GM18909 (cell line): ENCODE measurements at regions not wholly inside any gene's neighbourhood (a gene's known extent, or its start where the extent isn't known, plus 50 kb on each side); places are given as distances from the start of the nearest gene placed in this dataset.

Source experiments
- ATAC-seq: cut with Tn5 transposase; IDR thresholded peaks from one replicate; pipeline ENCODE4 v1.9.1; 2021; ENCODE audit warnings: mild to moderate bottlenecking; ENCODE audit not compliant: unreplicated experiment, poor library complexity

DNA sequence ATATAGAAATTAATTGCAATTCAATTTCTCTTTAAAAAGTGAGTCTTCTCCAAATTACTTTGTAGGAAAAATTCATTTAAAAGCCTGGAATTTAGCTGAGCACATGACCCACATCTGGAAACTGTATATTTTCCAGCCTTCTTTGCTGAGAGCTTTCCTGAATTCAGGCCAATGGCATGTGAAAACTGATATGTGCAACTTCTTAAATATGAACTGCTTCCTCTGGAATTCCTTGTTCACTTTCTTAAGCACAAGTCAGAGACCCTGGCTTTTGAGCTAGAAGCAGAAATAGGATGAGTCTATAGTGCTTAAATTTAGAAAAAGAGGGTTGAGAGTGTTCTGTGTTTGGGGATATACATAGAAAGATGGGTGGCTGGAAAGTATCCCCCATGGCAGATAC lies 365.1 kb upstream of the MTPN start:
- ATAC-seq = no peak

DNA sequence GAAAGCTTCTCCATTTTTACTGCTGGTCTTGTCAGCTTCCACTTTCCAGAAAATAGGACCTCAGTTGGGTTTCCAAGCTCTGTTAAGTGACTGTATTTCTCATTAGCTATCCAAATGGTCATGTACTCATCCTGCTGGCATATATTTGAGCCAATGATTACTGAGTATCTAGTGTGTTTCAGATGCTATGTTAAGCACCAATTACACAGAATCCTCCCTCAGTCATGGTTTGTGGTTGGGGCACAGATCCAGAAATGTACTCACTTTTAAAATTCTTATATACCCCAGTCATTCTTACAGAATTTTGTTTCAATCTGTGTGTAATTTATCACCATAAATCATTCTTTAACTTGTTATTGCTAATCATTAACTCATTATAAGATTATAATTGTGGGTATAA lies 362.3 kb upstream of the MTPN start:
- no peak for ATAC-seq

DNA sequence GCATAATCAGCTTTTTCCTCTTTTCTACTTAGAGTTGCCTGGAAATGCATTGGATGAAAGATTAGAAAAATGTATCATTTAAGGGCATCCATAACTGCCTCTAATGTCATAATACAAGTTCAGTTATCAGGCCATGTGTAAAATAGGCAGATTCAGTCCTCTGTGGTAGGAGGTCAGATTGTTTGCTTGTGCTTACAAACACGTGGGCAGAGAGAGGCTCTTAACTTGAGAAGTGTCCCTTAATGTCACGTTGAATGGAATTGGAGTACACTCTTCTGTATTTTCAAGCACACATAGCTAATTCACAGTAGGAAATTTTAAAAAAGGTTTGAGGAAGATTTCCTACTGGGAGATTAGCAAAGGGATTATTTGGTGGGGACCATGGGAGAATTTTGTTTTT lies 359.8 kb upstream of the MTPN start:
- no peak for ATAC-seq

DNA sequence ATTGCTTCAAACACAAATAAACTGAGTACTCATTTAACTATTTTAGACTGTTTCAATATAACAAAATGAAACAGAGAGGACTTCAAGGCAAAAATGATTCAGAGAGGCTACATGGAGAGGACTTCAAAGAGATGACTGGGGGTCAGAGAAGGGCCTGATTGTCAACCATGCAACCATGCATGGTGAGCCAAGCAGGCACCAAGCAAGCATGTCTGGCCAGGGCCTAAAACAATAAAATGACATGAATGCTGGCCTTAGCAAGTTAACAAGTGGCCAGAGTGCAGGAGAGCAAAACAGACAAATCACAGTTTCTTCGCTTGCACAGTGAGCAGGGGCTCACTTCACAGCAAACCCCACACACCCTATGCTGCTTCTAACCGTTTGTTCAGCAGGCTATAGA lies 356.5 kb upstream of the MTPN start:
- ATAC-seq = no peak

DNA sequence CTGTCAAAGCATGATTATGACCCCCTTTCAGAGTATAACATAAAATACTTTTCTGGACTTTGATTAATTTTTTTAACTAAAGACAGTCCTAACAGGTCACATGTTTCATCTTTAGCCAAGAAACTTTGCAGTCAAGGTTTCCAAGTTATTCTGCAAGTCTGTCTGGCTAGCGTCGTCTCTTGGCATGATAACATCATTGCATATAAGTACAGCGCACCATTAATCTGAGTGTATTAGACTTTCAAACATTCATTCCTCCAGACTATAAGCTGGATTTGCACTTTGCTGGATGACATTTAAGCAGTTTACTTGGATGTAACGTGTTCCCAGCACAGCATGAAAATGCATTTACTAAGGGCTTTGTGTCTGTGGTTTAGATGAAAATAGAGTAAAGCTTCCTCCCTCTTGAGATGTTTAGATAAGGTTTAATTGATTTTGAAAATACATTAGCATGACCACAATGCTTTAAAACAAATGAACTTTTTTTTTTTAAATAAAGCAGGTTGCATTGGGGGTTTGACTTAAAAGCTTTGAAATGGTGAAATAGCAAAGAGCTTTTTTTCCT lies 349.0 kb upstream of the MTPN start:
- no peak for ATAC-seq

DNA sequence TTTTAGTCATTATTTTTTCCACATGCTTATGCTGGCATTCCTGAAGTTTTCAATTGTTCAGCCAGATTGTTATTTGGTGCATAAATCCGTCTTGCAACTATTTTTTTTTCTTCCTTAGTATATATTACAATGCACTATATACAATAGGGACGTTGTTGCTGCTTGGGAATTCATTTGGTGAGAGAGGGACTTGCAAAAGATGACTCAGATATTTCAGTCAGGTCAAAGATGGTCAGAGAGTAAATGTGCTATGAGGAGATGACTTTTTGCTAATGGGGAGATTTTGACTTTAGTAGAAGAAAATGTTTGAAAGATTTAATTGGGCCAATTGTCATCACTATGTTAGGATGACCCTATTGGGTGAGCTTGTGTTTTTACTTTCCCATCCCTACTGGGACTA lies 348.4 kb upstream of the MTPN start:
- ATAC-seq = no peak

DNA sequence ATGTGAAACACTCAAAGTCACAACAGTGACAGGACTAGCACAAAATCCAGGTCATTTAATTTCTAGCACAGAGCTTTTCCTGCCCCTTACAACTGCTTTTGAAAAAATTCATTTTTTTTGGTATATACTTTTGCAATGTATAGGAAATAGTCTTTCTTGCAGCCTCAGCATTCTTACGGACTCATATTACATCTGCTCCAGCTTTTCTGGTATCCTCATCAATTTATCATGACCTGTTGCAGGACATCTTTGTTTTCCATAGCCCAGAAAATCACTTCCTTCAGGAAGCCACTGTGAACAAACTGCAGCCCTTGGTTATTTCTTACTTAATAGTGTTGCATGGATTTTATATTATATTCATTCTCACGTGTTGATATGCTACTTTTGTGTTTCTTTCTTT lies 347.9 kb upstream of the MTPN start:
- no peak for ATAC-seq

DNA sequence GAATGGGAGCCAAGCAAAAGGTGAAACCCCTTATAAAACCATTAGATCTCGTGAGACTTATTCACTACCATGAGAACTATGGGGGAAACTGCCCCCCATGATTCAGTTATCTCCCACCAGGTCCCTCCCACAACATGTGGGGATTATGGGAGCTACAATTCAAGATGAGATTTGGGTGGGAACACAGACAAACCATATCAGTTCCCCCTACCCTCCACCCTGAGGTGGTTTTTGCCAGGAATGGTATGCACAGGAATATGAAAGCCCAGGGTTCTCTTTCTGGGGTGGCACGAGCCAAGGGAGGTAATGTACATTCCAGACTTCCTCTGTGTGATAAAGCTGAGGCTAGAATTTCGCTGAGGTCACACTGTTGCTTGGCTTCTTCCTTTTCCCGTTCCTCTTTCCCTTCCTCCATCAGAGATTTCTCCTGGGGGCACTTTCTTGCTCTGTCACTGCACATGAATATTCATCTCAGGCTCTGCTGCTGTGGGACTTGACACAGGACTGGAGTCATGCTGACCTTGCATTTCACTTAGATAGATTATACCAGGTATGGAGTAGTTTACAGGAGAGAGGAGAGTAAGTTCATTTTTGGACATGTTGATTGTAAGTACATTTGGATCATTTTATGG lies 347.0 kb upstream of the MTPN start:
- no peak for ATAC-seq

DNA sequence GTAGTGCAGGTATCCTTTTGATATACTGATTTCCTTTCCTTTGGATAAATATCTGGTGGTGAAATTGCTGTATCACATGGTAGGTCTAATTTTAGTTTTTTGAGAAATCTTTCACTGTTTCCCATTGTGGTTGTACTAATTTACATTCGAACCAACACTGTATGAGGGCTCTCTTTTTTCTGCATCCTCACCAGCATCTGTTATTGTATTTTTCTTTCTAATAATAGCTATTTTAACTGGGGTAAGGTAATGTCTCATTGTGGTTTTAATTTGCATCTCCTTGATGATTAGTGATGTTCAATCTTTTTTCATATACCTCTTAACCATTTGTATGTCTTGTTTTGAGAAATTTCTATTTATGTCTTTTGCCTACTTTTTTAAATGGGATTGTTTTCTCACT lies 335.4 kb upstream of the MTPN start:
- ATAC-seq = no peak

DNA sequence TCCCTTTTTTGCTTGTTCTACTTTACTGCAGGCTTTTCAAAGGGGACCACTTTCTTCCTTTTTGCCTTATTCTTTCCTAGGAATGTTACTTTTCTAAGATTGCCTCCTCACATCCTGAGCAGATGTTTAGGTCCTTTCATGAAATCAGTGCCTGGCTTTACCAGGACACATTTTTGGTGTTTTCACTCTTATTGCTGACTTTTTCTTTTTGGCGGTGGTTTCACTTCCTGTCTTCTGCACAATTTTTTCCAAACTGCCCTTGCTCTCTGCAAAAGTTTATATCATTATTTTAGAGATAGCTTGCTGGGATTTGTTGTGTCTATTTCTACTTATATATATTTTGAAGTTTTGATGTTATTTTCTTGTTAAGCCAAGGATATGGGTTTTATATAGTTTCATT lies 332.2 kb upstream of the MTPN start:
- no peak for ATAC-seq

DNA sequence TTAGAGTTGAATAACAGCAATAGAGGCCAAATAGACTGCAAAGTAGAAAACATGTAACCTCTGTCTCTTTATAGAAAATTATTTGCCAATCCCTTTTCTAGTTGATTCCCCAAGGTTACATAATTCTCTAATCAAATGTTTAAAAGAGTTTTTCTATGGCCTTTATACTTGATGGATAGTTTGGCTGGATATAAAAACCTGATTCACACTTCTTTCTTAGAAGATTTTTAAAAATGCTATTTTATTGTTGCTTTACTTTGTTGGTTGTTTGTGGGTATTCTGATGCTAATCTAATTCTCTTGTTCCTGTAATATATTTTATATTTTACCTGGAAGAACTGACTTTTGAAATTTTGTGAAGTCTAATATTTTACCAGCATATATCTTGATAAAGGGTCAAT lies 331.1 kb upstream of the MTPN start:
- ATAC-seq = no peak

DNA sequence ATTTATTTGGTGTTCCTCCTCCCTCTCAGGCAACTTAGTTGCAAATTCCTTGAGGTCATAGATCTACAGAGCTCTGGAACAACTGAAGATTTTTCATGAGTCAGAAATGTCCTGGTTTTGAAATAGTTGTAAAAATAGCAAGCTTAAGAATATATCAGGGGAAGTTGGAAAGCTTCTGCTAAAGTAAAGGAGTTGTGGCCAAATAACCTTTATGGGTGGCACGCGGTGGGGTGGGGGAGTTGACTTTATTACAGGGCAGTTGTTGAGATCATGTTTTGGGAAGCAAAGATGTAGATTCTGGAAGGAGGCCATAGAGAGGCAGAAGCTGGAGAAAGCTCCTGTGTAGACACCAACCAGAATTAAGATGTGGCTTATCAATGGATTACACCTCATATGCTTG lies 326.0 kb upstream of the MTPN start:
- ATAC-seq = no peak

DNA sequence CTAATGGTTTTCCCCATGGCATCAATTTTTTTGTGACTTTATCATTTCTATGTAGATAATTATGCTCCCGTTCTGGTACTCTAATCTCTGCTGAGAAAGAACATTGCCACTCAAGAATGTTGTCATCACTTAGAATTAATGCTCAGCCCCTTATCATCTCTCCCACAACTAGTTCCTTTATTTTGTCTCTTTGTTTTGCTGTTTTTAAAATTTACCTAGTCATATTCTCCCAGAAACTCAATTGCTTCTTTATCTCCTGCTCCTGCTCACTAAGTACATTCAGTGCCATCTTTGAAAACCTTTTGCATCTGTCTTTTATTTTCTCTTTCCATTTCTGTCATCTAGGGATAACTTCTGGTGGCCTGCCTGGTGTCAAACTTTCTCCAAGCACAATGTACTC lies 324.9 kb upstream of the MTPN start:
- no peak for ATAC-seq

DNA sequence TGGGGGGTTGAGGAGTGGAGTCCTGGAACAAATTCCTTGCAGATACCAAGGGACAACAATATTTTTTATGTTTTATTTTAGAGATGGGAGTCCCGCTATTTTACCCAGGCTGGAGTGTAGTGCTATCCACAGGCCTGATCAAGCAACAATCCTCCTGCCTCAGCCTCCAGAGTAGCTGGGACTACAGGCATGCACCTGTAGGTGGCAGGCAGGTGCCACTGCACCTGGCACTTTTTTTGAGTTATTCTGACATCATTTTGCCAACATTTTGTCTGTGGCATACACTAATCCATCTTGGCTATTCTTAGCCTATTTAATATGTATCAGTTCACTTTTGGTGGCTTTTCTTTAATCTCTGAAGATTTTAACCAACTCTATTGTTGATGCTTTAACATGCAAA lies 317.8 kb upstream of the MTPN start:
- no peak for ATAC-seq

DNA sequence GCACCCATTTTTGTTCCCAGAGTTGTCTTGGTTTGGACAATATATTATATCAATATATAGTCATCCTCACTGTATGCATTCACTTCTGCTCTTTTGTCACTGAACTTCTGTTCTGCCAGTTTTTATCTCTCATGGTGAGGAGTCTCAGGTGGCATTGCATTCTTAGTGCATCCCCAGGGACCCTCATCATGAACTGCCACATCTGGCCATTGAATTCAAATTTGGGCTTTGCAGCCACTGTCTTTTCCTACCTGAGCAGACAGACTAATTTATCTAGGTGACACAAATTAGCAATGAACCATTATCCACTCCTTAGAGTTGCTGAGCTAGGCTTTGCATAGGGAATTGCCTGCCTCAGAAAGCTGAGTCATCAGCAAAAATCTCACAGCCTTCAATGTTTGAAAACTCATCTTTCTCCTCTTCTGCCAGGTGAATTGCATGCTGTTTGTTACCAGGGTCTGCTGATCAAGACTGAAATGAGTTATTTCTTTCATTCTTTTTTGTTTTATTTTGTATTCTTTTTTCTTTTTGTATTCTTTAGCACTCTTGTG lies 316.8 kb upstream of the MTPN start:
- no peak for ATAC-seq

DNA sequence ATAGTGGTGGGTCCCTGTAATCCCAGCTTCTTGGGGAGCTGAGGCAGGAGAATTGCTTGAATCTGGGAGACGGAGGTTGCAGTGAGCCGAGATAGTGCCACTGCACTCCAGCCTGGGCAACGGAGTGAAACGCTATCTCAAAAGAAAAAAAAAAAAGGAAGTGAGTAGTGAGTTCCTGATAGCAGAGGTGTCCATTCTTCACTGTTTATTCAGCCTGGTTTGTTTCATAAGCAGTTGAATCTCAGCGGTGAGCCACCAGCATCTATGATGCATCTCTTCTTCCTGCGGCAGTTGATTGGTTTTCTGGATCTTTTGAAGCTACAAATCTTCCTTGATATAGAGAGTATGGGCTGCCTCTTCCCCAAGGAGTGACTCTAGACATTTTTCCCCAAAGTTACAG lies 316.1 kb upstream of the MTPN start:
- ATAC-seq = peak; percentile 62

DNA sequence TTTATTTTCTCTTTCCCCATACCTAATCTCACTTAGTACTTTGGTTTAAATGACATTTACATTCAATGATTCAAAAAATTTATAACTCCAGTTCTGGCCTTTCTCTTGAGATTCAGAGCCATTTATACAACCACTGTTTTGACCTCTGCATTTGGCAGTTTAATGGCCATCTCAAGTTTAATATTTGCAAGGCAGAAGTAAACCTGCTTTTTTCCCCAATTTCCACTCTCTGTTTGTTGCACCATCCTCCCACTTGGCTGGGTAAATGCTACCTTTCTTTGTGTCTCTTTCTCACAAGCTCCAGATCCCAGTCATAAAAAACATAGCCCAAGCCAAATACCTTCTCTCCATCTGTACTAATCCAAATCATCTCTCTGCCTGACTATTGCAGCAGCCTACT lies 315.2 kb upstream of the MTPN start:
- ATAC-seq = no peak

DNA sequence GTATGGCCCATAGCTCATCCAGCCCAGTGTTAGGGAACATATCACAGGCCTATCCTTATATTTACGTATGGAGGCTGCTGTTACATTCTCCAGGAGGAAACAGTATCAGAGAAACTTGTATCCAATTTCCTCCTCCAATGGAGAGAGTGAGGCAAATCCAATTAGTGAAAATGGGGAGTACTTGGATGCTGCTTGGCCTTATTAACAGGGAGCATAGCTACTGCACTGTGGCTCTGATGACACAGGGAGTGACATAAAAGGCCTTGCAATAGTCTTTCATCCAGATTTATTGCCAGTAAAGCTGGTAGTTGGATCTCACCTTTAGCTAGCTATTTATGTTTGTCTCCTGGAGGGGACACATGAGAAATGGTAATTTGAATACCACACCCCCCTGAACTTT lies 313.2 kb upstream of the MTPN start:
- no peak for ATAC-seq

DNA sequence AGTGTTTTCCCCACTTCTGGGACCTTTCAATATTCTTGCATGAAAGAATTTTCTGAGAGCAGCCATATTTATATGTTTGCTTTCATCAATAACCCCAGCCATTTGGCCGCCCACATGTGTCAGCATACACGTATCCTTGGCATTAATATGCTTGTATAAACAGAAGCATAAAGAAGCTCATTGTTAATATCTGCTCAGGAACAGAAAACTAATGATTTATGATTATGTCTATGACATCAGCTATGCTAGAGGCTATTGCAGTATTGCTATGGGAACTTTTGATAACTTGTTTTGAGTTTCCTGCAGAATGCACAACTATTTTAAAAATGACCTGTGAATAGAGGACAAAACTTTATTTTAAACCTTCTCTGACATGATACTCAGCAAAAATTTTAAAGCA lies 300.9 kb upstream of the MTPN start:
- ATAC-seq = no peak

DNA sequence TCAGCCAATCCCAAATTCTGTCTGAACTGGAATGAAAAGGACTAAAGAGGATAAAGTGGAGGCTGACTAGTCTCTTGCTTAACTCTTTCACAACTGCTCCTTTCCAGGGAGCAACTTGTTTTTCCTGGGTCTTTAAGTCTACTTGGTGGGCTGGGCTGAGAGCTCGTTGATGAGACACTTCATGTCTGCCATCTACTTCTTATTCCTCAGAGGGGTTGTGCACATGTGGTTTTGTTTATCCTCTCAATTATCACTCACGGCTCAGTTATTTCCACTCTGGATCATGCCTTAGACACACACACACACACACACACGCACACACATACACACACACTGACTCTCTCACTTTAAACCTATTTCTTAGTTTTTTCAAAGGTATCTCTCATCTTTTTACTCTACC lies 298.6 kb upstream of the MTPN start:
- no peak for ATAC-seq

DNA sequence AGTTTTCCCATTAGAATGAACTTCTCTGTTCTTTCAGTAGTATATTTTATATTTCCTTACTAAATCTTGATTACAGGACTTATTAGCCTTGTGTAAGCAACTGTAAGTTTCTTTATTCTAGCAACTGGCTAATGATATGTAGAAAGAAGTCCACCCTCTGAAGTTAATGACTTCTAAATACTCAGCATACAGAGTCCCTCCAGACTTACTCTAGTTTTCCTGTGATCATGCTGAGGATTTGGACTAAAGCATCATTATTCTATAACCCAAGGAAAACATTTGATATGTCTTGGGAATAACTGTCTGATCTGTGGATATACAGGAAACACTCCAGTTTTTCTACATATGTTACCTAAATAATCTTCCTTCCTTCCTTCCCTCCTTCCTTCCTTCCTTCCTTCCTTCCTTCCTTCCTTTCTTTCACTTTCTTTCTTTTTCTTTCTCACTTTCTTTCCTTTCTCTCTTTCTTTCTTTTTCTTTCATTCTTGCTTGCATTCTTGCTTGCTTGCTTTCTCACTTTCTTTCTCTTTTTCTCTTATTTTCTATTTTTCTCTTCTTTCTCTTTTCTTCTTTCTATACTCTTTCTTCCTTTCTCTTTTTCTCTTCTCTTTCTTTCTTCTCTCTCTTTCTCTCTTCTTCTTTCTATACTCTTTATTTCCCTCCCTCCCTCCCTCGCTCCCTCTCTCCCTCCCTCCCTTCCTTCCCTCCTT lies 297.6 kb upstream of the MTPN start:
- ATAC-seq = no peak

DNA sequence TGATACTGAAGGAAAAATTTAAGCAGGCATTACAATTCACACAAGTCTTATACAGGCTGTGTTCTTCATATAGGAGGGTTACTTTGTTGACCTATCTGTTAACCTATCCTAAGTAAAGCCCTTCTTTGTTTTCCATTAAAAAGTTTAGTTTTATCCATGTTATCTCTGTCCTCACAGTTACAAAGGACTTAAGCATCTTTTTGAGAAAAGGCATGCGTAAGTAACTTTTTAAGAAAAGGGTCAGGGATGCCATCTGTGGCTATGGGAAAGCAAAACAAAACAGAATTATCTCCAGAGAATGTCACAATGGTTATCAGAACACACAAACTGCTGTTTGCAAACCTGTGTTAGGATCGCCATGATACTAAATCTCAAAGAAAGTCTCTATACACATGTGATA lies 295.8 kb upstream of the MTPN start:
- ATAC-seq = no peak
